GM10266 (cell line): ENCODE measurements at regions not wholly inside any gene's neighbourhood (a gene's known extent, or its start where the extent isn't known, plus 50 kb on each side); places are given as distances from the start of the nearest gene placed in this dataset.

Experiments used
- DNase-seq: peaks from one replicate; pipeline ENCODE4 v3.0.0; 2012; ENCODE audit errors: extremely low spot score
- TF ChIP-seq, protein P1 (sequence below): IDR thresholded peaks from 2 replicates; pipeline ENCODE4 v1.5.1; 2012; ENCODE audit warnings: mild to moderate bottlenecking, low read depth; ENCODE audit not compliant: control insufficient read depth, insufficient read depth; ENCODE audit errors: missing control alignments

DNA sequence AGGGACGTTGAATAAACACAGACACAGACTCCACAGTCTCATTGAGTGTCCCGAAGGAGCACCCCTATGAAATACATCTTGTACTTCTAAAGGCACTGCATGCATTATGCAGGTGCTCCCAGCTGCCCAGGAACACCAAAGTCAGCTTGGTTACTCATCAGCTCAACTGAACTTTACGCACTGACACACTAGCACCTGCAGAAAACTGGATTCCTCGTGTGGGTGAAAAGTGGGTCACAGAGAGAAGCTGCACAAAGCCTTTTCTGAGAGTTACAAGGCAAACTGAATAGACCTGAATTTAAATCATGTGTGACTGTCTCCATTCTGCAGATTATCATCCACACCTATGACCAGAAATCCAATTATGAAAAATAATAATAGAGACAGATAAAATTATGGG is 527.5 kb upstream of the NBEA start:
- TF ChIP-seq, protein P1, sequence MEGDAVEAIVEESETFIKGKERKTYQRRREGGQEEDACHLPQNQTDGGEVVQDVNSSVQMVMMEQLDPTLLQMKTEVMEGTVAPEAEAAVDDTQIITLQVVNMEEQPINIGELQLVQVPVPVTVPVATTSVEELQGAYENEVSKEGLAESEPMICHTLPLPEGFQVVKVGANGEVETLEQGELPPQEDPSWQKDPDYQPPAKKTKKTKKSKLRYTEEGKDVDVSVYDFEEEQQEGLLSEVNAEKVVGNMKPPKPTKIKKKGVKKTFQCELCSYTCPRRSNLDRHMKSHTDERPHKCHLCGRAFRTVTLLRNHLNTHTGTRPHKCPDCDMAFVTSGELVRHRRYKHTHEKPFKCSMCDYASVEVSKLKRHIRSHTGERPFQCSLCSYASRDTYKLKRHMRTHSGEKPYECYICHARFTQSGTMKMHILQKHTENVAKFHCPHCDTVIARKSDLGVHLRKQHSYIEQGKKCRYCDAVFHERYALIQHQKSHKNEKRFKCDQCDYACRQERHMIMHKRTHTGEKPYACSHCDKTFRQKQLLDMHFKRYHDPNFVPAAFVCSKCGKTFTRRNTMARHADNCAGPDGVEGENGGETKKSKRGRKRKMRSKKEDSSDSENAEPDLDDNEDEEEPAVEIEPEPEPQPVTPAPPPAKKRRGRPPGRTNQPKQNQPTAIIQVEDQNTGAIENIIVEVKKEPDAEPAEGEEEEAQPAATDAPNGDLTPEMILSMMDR = no peak
- no peak for DNase-seq

DNA sequence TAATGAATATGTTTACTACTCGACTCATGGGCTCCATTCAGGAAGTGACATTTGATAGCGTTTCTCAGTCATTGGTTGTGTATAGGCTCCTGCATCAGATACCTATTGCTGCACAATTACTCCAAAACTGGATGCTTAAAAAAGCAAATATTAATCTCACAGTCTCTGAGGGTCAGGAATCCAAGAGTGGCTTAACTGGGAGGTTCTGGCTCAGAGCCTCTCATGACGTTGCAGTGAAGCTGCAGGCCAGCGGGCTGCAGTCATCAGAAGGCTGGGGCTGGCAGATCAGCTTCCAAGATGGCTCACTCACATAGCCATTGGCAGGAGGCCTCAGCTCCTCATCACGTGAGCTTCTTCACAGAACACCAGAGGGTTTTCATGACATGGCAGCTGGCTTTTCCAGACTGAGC is 525.1 kb upstream of the NBEA start:
- no peak for DNase-seq
- TF ChIP-seq, protein P1 = no peak

DNA sequence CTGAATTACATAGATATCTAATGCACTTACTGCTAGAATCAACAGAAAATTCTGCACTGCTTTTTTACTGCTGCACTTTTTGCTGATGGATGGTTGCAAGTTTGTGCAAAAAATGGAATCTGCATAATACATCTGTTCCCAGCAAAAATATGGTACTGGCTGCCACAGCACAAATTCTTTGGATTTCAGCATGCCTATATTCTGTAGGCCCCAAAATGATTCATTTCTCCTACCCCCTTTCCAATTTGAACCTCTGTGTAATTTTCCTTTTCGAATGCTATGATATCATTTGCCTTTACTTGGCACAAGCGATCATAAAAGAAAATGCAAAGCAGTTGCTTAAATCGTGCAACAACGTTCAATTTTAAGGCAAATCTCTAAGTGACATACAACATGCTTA is 524.2 kb upstream of the NBEA start:
- DNase-seq = no peak
- TF ChIP-seq, protein P1 = no peak

DNA sequence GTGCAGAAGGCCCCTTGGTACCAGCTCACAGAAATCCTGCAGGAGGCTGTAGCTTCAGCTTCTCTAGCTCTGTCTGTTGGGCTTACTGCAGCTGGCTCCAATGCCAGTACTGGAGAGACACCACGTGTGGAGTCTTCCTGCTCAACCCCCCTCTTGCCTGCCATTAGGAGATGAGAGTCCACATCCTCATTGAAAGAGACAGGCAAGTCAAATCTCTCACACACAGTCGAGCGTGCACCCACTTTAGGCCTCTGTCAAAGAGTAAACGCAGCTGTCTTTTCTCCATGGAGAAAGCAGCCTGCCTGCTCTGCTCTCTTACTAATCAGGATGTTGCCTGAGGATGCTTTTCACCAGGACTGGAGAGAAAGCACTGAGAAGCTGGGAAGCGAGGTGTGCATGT is 523.0 kb upstream of the NBEA start:
- TF ChIP-seq, protein P1 = no peak
- DNase-seq = no peak

DNA sequence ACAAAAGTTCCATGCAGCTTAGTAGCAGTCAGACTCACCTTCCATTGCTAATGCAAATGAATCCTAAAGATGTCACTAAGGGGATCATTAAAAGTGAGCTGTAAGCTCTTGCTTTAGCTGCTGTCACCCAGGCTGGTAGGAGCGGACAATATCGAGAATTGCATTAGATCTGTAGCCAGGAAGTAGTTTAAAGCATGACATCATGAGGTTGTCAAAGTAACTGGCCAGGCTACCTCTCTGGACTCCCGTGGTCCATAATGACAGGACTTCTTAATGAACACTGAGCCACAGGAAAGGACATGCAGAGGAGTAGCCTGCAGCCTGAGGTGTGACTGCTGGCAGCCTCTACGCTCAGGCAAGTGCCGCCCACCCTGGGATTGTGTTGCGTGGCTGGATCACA is 522.3 kb upstream of the NBEA start:
- no peak for DNase-seq
- TF ChIP-seq, protein P1 = no peak

DNA sequence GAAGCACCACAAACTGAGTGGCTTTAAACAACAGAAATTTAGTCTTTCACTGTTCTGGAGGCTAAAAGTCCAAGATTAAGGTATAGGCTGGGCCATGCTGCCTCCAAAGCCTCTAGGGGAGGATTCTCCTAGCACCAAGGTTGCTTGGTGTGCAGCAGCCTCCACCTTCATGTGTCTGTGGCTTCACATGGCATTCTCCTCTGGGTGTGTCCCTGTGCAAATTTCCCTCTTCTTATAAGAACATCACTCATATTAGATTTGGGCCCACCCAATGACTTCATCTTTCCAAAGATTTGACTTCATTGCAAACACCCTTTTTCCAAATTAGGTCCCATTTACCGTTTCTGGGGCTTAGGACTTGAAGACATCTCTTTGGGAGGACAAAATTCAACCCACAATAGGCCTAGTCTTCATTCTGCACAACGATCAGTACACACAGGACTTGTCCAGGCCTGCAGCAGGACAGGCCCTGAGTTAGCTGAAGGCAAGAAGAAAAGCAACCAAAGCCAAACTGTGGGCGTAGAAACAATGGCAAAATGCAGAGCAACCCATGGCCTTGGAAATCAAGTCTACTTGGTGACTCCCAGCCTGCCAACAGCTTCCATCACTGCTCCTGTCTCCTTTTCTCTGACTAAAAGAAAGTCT is 521.2 kb upstream of the NBEA start:
- DNase-seq = no peak
- TF ChIP-seq, protein P1 = no peak

DNA sequence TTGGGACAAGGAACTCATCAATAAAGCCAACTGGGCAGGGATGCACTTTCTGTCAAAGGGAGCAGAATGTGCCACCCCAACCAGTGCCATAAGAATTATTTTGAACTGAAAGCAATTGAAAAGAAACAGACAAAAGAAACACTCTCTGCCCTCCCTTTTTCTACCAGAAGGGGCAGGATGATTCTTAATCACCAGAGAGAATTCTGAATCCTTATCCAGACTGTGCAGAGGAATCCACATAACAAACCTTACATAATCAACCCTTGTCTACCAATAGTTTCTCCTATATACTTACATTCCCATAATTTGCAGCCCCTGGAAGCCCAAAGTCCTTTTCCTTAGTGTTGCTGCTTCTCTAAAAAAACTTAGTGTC is 520.7 kb upstream of the NBEA start:
- TF ChIP-seq, protein P1 = no peak
- no peak for DNase-seq
